B cell (primary cell): ENCODE measurements at regions not wholly inside any gene's neighbourhood (a gene's known extent, or its start where the extent isn't known, plus 50 kb on each side); places are given as distances from the start of the nearest gene placed in this dataset.

Source experiments
- ATAC-seq: fragments of 200-7000 bp; cut with Tn5 transposase; one replicate; pipeline ENCODE4 v1.10.0; 2021; ENCODE audit warnings: low read depth, mild to moderate bottlenecking, moderate number of reproducible peaks, moderate library complexity
- CTCF ChIA-PET: fragments of 350-600 bp; sonication (Branson Sonifier 250); formaldehyde crosslinking; loops from one replicate; lab custom pipeline; 2021; ENCODE audit warnings: antibody characterized with exemption, inconsistent platforms; lab: Charles Lee
- POLR2A ChIA-PET: fragments of 350-600 bp; sonication (Branson Sonifier 250); formaldehyde crosslinking; loops from one replicate; lab custom pipeline; 2021; ENCODE audit warnings: antibody characterized with exemption; lab: Charles Lee
- DNase-seq: peaks from one replicate; pipeline ENCODE4 v3.0.0; 2013
- H2AFZ ChIP-seq: 2 replicates; pipeline ENCODE4 v1.6.1; 2012; ENCODE audit warnings: mild to moderate bottlenecking, low read depth, low read length; ENCODE audit not compliant: insufficient read depth, poor library complexity, severe bottlenecking
- H3K27ac ChIP-seq, 2 donors: 1 replicate in 1 of 2; 2 replicates in 1 of 2; pipeline ENCODE4 v1.5.1; 2012 to 2013; ENCODE audit warnings: low read length in 2 of 2, mild to moderate bottlenecking in 2 of 2, moderate library complexity in 1 of 2
- H3K27me3 ChIP-seq, 4 experiments: fragments of 200-600 bp in 1 of 4; sonication (generic) in 1 of 4; replicated peaks in 1 of 4; 1 replicate in 2 of 4; 2 replicates in 2 of 4; pipeline versions ENCODE4 v1.6.1 to v1.7.0; 2013 to 2016; ENCODE audit warnings: low read length in 3 of 4, mild to moderate bottlenecking in 2 of 4, mixed read lengths in 1 of 4, moderate library complexity in 1 of 4; ENCODE audit not compliant: insufficient read depth in 4 of 4, control insufficient read depth in 3 of 4; ENCODE audit errors: control extremely low read depth in 1 of 4
- H3K36me3 ChIP-seq, 2 experiments: replicated peaks in 1 of 2; 1 replicate in 1 of 2; 2 replicates in 1 of 2; pipeline versions ENCODE4 v1.6.1 to v1.7.1; 2013; ENCODE audit warnings: low read length in 1 of 2; ENCODE audit not compliant: insufficient read depth in 2 of 2, control insufficient read depth in 1 of 2; ENCODE audit errors: control extremely low read depth in 1 of 2, extremely low read depth in 1 of 2
- H3K4me1 ChIP-seq, 2 donors: fragments of 200-600 bp in 1 of 2; sonication (generic) in 1 of 2; 1 replicate in 1 of 2; 2 replicates in 1 of 2; pipeline versions ENCODE4 v1.5.1 to v1.6.1; 2013 to 2017; ENCODE audit warnings: low read length in 2 of 2; ENCODE audit not compliant: control insufficient read depth in 2 of 2, insufficient read depth in 2 of 2
- H3K4me2 ChIP-seq: replicated peaks from 2 replicates; pipeline ENCODE3; 2012; ENCODE audit warnings: mild to moderate bottlenecking, low read depth, low read length; ENCODE audit not compliant: poor library complexity, severe bottlenecking
- H3K4me3 ChIP-seq, 5 experiments: fragments of 200-600 bp in 1 of 5; sonication (generic) in 1 of 5; 1 replicate in 3 of 5; 2 replicates in 2 of 5; pipeline versions ENCODE4 v1.5.1 to v1.7.0; 2011 to 2016; ENCODE audit warnings: low read length in 4 of 5, mild to moderate bottlenecking in 4 of 5, low read depth in 2 of 5, control low read depth in 1 of 5, moderate library complexity in 1 of 5; ENCODE audit not compliant: insufficient read depth in 1 of 5; ENCODE audit errors: control extremely low read depth in 1 of 5, extremely low read depth in 1 of 5
- H3K79me2 ChIP-seq: fragments of 200-600 bp; sonication (generic); one replicate; pipeline ENCODE4 v1.6.0; 2016; ENCODE audit warnings: low read length; ENCODE audit not compliant: control insufficient read depth, insufficient read depth
- H3K9ac ChIP-seq: fragments of 200-600 bp; sonication (generic); 2 replicates; pipeline ENCODE4 v1.6.1; 2017; ENCODE audit warnings: mild to moderate bottlenecking, low read length, moderate library complexity
- H3K9me3 ChIP-seq, 3 donors: one replicate each; pipeline versions ENCODE4 v1.6.1 to v1.7.1; 2013; ENCODE audit warnings: low read length in 2 of 3; ENCODE audit not compliant: control insufficient read depth in 2 of 3, insufficient read depth in 1 of 3; ENCODE audit errors: control extremely low read depth in 1 of 3
- H4K20me1 ChIP-seq: 2 replicates; pipeline ENCODE4 v1.6.0; 2012; ENCODE audit warnings: mild to moderate bottlenecking, low read length; ENCODE audit not compliant: insufficient read depth, control insufficient read depth, poor library complexity, severe bottlenecking
- H3K27ac Mint-ChIP-seq: one replicate; pipeline ENCODE4 v1.8.0; 2021; ENCODE audit warnings: mixed read lengths
- H3K27me3 Mint-ChIP-seq: one replicate; pipeline ENCODE4 v1.8.0; 2021; ENCODE audit warnings: mixed read lengths
- H3K4me1 Mint-ChIP-seq: one replicate; pipeline ENCODE4 v1.8.0; 2021; ENCODE audit warnings: mixed read lengths
- H3K4me3 Mint-ChIP-seq: one replicate; pipeline ENCODE4 v1.8.0; 2021; ENCODE audit warnings: mixed read lengths
- H3K9me3 Mint-ChIP-seq: one replicate; pipeline ENCODE4 v1.8.0; 2022; ENCODE audit warnings: mixed read lengths; ENCODE audit not compliant: insufficient read depth
- CTCF ChIP-seq: fragments of 200-600 bp; IDR thresholded peaks from one replicate; pipeline ENCODE4 v1.8.0; 2022; ENCODE audit warnings: antibody characterized with exemption, mild to moderate bottlenecking
- EZH2 ChIP-seq: IDR thresholded peaks from 2 replicates; pipeline ENCODE4 v1.6.1; 2012; ENCODE audit warnings: borderline replicate concordance, low read depth, mild to moderate bottlenecking, moderate library complexity, low read length; ENCODE audit not compliant: insufficient read depth, poor library complexity, severe bottlenecking
- WGBS: methylation state at CpG from one replicate; pipeline ENCODE4 v1.1.5; 2013; ENCODE audit warnings: missing lambda C conversion rate; ENCODE audit not compliant: insufficient coverage; 5-methylcytosine and 5-hydroxymethylcytosine counted together
- intact Hi-C: fragments of 100-400 bp; cut with micrococcal nuclease; formaldehyde crosslinking; loops from one replicate; pipeline ENCODE4 v1.10.0; 2022

- Histone ChIP-seq H3K4me2 (no peak overlapping the region), H4K20me1 (no peaks in the 10 kb centered on the region), H3K36me3 (no peaks in the 10 kb centered on the region), H3K9me3 (no peaks in the 10 kb centered on the region), H2AFZ (no peak overlapping the region), H3K4me3 (no peak overlapping the region), H3K9ac (no peak overlapping the region), H3K79me2 (no peaks in the 10 kb centered on the region), H3K27me3 (no peaks in the 10 kb centered on the region), H3K4me1 (no peaks in the 10 kb centered on the region), H3K27ac (no peak overlapping the region)
- no peaks in the 10 kb centered on the region for H3K4me1 Mint-ChIP-seq
- H3K4me3 Mint-ChIP-seq: no peak overlapping the region
- TF ChIP-seq CTCF (no peak), EZH2 (no peak)
- DNase-seq: no peak
- ATAC-seq: no peak
- H3K9me3 Mint-ChIP-seq: no peaks in the 10 kb centered on the region
- intact Hi-C loops: no loop called here
- CTCF ChIA-PET: no interaction called here
- no peak overlapping the region for H3K27ac Mint-ChIP-seq
- POLR2A ChIA-PET: no interaction called here
- H3K27me3 Mint-ChIP-seq: no peaks in the 10 kb centered on the region
Observed at GRCh38 chr14:41489315-41489972, 117.2 kb upstream of the LRFN5 start.

- ChIA-PET POLR2A (no interaction called here), CTCF (no interaction called here)
- no peak overlapping the region for H3K27ac Mint-ChIP-seq
- ATAC-seq: no peak
- H3K79me2 ChIP-seq: no peaks in the 10 kb centered on the region
- no peak overlapping the region for H3K4me3 Mint-ChIP-seq
- H3K4me2 ChIP-seq: no peak overlapping the region
- H3K9me3 Mint-ChIP-seq: no peaks in the 10 kb centered on the region
- H4K20me1 ChIP-seq: no peaks in the 10 kb centered on the region
- no peaks in the 10 kb centered on the region for H3K27me3 ChIP-seq
- no peak overlapping the region for H3K9ac ChIP-seq
- intact Hi-C loops: no loop called here
- DNase-seq: no peak
- no peaks in the 10 kb centered on the region for H3K27me3 Mint-ChIP-seq
- H3K4me1 ChIP-seq: no peaks in the 10 kb centered on the region
- H3K9me3 ChIP-seq: no peaks in the 10 kb centered on the region
- H3K36me3 ChIP-seq: no peaks in the 10 kb centered on the region
- H3K4me1 Mint-ChIP-seq: no peaks in the 10 kb centered on the region
- TF ChIP-seq CTCF: no peak
- TF ChIP-seq EZH2: no peak
- no peak overlapping the region for H3K27ac ChIP-seq
- no CpG with 5 or more reads among the region's 1 CpG for WGBS
- H2AFZ ChIP-seq: no peak overlapping the region
- no peak overlapping the region for H3K4me3 ChIP-seq
Observed at GRCh38 chr14:41488401-41488800, 118.3 kb upstream of the LRFN5 start.
